GM18517 (cell line): ENCODE measurements at regions not wholly inside any gene's neighbourhood (a gene's known extent, or its start where the extent isn't known, plus 50 kb on each side); places are given as distances from the start of the nearest gene placed in this dataset.
"Not testable (repeated sequence)": the region's sequence is repeated elsewhere in the genome, so short reads cannot be mapped to it uniquely, and the experiment has no call there.

Source experiments
- ATAC-seq: cut with Tn5 transposase; IDR thresholded peaks from one replicate; pipeline ENCODE4 v1.9.1; 2021; ENCODE audit warnings: mild to moderate bottlenecking, moderate library complexity; ENCODE audit not compliant: unreplicated experiment

GRCh38 chr4:15333692-15334633 is 93.9 kb upstream of the C1QTNF7 start:
- no peak for ATAC-seq

- no peak for ATAC-seq
These were observed 91.2 kb upstream of the C1QTNF7 start for GRCh38 chr4:15336410-15337167.

- ATAC-seq, result not testable (repeated sequence)
These were observed 90.6 kb upstream of the C1QTNF7 start for GRCh38 chr4:15337168-15337657.

GRCh38 chr4:15339737-15340136 is 88.1 kb upstream of the C1QTNF7 start:
- no peak for ATAC-seq

GRCh38 chr4:15340332-15340731 is 87.5 kb upstream of the C1QTNF7 start:
- ATAC-seq, result no peak

- no peak for ATAC-seq
These were observed 86.7 kb upstream of the C1QTNF7 start for GRCh38 chr4:15340902-15341732.

- ATAC-seq, result no peak
These were observed 86.0 kb upstream of the C1QTNF7 start for GRCh38 chr4:15341733-15342300.

- no peak for ATAC-seq
These were observed 84.8 kb upstream of the C1QTNF7 start for GRCh38 chr4:15343000-15343399.

- ATAC-seq, result no peak
These were observed 84.3 kb upstream of the C1QTNF7 start for GRCh38 chr4:15343581-15343980.

GRCh38 chr4:15344041-15344440 is 83.8 kb upstream of the C1QTNF7 start:
- ATAC-seq, result no peak

GRCh38 chr4:15345134-15345533 is 82.7 kb upstream of the C1QTNF7 start:
- ATAC-seq, result no peak

- no peak for ATAC-seq
These were observed 79.6 kb upstream of the C1QTNF7 start for GRCh38 chr4:15348236-15348635.

- no peak for ATAC-seq
These were observed 79.1 kb upstream of the C1QTNF7 start for GRCh38 chr4:15348695-15349094.

- ATAC-seq, result no peak
These were observed 78.3 kb upstream of the C1QTNF7 start for GRCh38 chr4:15349531-15349935.

- no peak for ATAC-seq
These were observed 77.9 kb upstream of the C1QTNF7 start for GRCh38 chr4:15349965-15350364.

GRCh38 chr4:15352524-15352923 is 75.3 kb upstream of the C1QTNF7 start:
- ATAC-seq, result no peak

GRCh38 chr4:15353207-15353606 is 74.6 kb upstream of the C1QTNF7 start:
- no peak for ATAC-seq

- ATAC-seq, result no peak
These were observed 73.2 kb upstream of the C1QTNF7 start for GRCh38 chr4:15354371-15355297.

- no peak for ATAC-seq
These were observed 66.3 kb upstream of the C1QTNF7 start for GRCh38 chr4:15361529-15361928.
